ENCODE measurements at regions not wholly inside any gene's neighbourhood (a gene's known extent, or its start where the extent isn't known, plus 50 kb on each side); places are given as distances from the start of the nearest gene placed in this dataset.
"Not testable (repeated sequence)": the region's sequence is repeated elsewhere in the genome, so short reads cannot be mapped to it uniquely, and the experiment has no call there.

- DNase-seq: not testable (repeated sequence)
These were observed 215.6 kb upstream of the USP24 start for GRCh38 chr1:55430720-55431119.

GRCh38 chr1:55430206-55430605, 215.0 kb upstream of the USP24 start:
- DNase-seq: not testable (repeated sequence)

GRCh38 chr1:55428944-55429931, 214.1 kb upstream of the USP24 start:
- DNase-seq: no peak

- DNase-seq: no peak
These were observed 213.1 kb upstream of the USP24 start for GRCh38 chr1:55428231-55428630.

- no peak for DNase-seq
These were observed 212.4 kb upstream of the USP24 start for GRCh38 chr1:55427606-55428005.

- DNase-seq: no peak
These were observed 211.5 kb upstream of the USP24 start for GRCh38 chr1:55426619-55427018.

- DNase-seq: no peak
These were observed 211.0 kb upstream of the USP24 start for GRCh38 chr1:55426156-55426555.

- DNase-seq: no peak
These were observed 210.3 kb upstream of the USP24 start for GRCh38 chr1:55425310-55425930.

- no peak for DNase-seq
These were observed 208.2 kb upstream of the USP24 start for GRCh38 chr1:55423376-55423775.

GRCh38 chr1:55420929-55421716, 206.0 kb upstream of the USP24 start:
- no peak for DNase-seq

GRCh38 chr1:55420026-55420425, 204.9 kb upstream of the USP24 start:
- no peak for DNase-seq

- DNase-seq: no peak
These were observed 203.2 kb upstream of the USP24 start for GRCh38 chr1:55418208-55419000.

- no peak for DNase-seq
These were observed 201.1 kb upstream of the USP24 start for GRCh38 chr1:55416164-55416842.

- DNase-seq: no peak
These were observed 198.1 kb upstream of the USP24 start for GRCh38 chr1:55413286-55413685.

- no peak for DNase-seq
These were observed 196.9 kb upstream of the USP24 start for GRCh38 chr1:55412060-55412459.

- DNase-seq: no peak
These were observed 187.7 kb upstream of the USP24 start for GRCh38 chr1:55402671-55403464.

GRCh38 chr1:55402142-55402541, 187.0 kb upstream of the USP24 start:
- DNase-seq: no peak

- DNase-seq: no peak
These were observed 185.3 kb upstream of the USP24 start for GRCh38 chr1:55400508-55400907.

GRCh38 chr1:55399346-55399745, 184.2 kb upstream of the USP24 start:
- DNase-seq: no peak
